Left ventricle myocardium inferior (tissue), 1 donor: ENCODE measurements at regions not wholly inside any gene's neighbourhood (a gene's known extent, or its start where the extent isn't known, plus 50 kb on each side); places are given as distances from the start of the nearest gene placed in this dataset.

Experiments
- DNase-seq: peaks from one replicate; pipeline ENCODE4 v3.0.0-alpha.2; 2020
- H3K27ac ChIP-seq: fragments of 200-600 bp; replicated peaks from 2 replicates; pipeline ENCODE4 v1.8.0; 2021
- H3K27me3 ChIP-seq: fragments of 200-600 bp; 2 replicates; pipeline ENCODE4 v1.8.0; 2021; ENCODE audit warnings: low read depth
- H3K36me3 ChIP-seq: fragments of 200-600 bp; 2 replicates; pipeline ENCODE4 v1.8.0; 2021
- H3K4me1 ChIP-seq: fragments of 200-600 bp; 2 replicates; pipeline ENCODE4 v1.8.0; 2021
- H3K4me3 ChIP-seq: fragments of 200-600 bp; 2 replicates; pipeline ENCODE4 v1.8.0; 2021; ENCODE audit warnings: mild to moderate bottlenecking, moderate library complexity
- H3K9me3 ChIP-seq: fragments of 200-600 bp; replicated peaks from 2 replicates; pipeline ENCODE4 v1.8.0; 2021
- intact Hi-C: fragments of 100-400 bp; cut with micrococcal nuclease; formaldehyde crosslinking; loops from one replicate; pipeline ENCODE4 v1.11.0; 2022
- TF ChIP-seq, protein P1 (sequence below): fragments of 200-600 bp; IDR thresholded peaks from 2 replicates; pipeline ENCODE4 v1.8.0; 2021; ENCODE audit warnings: antibody characterized with exemption, mild to moderate bottlenecking, borderline replicate concordance
- donor health status: DM: no; HTN: yes; CAD: no; lungs with severe emphysema.

DNA sequence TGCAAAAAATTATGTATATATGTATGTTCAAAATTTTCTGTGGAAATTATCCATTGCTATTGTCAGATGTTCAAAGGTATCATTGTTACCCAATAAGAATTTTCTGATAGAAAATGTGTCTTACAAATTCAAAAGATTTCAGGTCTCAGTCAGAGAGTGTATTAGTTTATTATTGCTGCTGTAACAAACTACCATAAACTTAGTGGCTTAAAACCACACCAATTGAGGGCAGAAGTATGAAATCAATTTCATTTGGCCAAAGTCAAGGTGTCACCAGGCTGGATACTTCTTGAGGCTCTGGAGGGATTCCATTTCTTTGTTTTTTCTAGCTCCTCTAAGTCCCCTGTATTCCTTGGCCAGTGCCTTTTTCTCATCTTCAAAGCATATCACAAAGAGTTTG is 914.4 kb upstream of the ROBO1 start:
- intact Hi-C loops, result no loop called here
- TF ChIP-seq, protein P1, sequence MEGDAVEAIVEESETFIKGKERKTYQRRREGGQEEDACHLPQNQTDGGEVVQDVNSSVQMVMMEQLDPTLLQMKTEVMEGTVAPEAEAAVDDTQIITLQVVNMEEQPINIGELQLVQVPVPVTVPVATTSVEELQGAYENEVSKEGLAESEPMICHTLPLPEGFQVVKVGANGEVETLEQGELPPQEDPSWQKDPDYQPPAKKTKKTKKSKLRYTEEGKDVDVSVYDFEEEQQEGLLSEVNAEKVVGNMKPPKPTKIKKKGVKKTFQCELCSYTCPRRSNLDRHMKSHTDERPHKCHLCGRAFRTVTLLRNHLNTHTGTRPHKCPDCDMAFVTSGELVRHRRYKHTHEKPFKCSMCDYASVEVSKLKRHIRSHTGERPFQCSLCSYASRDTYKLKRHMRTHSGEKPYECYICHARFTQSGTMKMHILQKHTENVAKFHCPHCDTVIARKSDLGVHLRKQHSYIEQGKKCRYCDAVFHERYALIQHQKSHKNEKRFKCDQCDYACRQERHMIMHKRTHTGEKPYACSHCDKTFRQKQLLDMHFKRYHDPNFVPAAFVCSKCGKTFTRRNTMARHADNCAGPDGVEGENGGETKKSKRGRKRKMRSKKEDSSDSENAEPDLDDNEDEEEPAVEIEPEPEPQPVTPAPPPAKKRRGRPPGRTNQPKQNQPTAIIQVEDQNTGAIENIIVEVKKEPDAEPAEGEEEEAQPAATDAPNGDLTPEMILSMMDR, result no peak
- no peak overlapping the region for H3K27ac ChIP-seq
- no peak overlapping the region for H3K4me3 ChIP-seq
- H3K4me1 ChIP-seq, result no peaks in the 10 kb centered on the region
- H3K36me3 ChIP-seq, result no peaks in the 10 kb centered on the region
- DNase-seq, result no peak
- H3K27me3 ChIP-seq, result no peaks in the 10 kb centered on the region
- peaks cover 12% of the 10 kb centered on the region for H3K9me3 ChIP-seq

DNA sequence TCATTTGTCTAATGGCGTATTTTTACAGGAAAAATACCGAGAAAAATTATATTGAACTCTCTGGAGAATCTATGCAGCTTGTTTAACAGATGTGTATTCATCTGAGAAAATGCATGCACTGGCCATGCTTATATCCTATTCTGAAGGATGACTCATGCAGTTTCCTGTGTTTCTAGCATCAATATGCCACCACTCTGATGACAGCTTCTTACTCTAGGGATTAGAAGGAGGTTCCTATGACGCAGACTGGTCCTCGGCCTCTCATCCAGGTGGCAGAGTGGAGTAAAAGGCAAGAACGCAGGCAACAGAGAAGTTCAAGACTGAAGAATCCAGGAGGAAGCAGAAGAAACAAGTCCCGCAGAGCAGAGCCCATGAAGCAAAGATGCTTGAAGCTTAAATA is 910.0 kb upstream of the ROBO1 start:
- no peaks in the 10 kb centered on the region for H3K36me3 ChIP-seq
- DNase-seq, result no peak
- no peaks in the 10 kb centered on the region for H3K27me3 ChIP-seq
- no peak overlapping the region for H3K27ac ChIP-seq
- intact Hi-C loops, result no loop called here
- no peaks in the 10 kb centered on the region for H3K4me1 ChIP-seq
- H3K9me3 ChIP-seq, result peaks cover 9% of the 10 kb centered on the region
- H3K4me3 ChIP-seq, result no peak overlapping the region
- TF ChIP-seq, protein P1, result no peak

DNA sequence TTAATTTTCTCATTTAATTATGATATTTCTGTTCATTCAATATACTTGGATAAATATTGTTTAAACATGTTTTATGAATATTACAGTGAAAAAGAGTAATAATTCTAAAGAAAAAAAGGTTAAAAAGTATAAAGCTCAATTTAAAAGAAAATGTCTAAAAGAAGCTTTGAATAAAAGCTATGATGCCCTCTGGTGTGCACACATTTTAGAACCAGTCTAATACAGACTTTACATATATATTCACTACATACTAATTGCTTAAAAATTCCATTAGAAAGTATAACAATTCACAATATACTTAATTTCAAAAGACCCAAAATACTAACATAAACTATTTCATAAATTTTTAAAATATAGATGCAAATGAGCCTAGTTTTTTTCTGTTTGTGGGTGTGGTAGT is 909.1 kb upstream of the ROBO1 start:
- no peaks in the 10 kb centered on the region for H3K9me3 ChIP-seq
- intact Hi-C loops, result no loop called here
- no peak for DNase-seq
- TF ChIP-seq, protein P1, result no peak
- no peaks in the 10 kb centered on the region for H3K4me1 ChIP-seq
- no peak overlapping the region for H3K4me3 ChIP-seq
- H3K36me3 ChIP-seq, result no peaks in the 10 kb centered on the region
- H3K27me3 ChIP-seq, result no peaks in the 10 kb centered on the region
- no peak overlapping the region for H3K27ac ChIP-seq

DNA sequence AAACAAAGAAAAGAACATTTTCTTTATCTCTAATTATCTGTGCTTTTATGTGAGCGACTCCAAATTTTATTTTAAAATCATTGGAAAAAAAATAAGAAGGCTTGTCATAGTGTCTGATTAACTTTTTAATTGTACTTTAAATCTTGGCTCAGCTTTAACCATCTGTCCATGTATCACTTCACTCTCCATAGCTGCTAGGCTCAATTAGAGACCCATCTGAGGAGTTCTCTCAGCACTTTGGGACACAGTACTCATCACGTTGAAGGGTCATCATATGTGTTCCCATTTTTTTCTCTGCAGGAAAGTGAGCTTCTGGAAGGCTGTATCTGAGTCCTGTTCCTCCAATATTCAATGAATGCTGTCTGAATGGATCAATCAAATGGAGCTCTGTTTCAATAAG is 908.5 kb upstream of the ROBO1 start:
- H3K9me3 ChIP-seq, result no peaks in the 10 kb centered on the region
- intact Hi-C loops, result no loop called here
- no peak overlapping the region for H3K4me3 ChIP-seq
- TF ChIP-seq, protein P1, result no peak
- DNase-seq, result no peak
- no peaks in the 10 kb centered on the region for H3K4me1 ChIP-seq
- no peaks in the 10 kb centered on the region for H3K36me3 ChIP-seq
- H3K27ac ChIP-seq, result no peak overlapping the region
- no peaks in the 10 kb centered on the region for H3K27me3 ChIP-seq

DNA sequence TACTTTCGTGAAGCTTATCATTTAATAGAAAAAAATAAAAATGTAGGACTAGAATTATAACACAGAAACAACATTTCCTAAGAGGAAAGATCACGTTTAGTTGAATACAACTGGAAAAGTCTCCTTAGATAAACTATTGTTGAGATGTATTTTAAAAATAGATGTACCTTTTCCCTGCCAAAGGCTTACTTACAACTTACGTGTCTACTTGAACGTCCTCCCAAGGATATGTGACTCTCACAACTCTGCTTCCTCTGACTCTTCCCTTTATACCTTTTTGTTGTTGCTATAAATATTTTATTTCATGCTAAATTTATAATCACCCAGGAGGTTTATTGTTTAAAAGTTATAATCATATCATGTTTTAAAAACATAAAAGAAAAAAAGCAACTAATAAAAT is 908.0 kb upstream of the ROBO1 start:
- Histone ChIP-seq H3K27me3 (no peaks in the 10 kb centered on the region), H3K4me3 (no peak overlapping the region), H3K36me3 (no peaks in the 10 kb centered on the region), H3K27ac (no peak overlapping the region), H3K9me3 (no peaks in the 10 kb centered on the region), H3K4me1 (no peaks in the 10 kb centered on the region)
- intact Hi-C loops, result no loop called here
- no peak for DNase-seq
- TF ChIP-seq, protein P1, result no peak
